ENCODE measurements at regions not wholly inside any gene's neighbourhood (a gene's known extent, or its start where the extent isn't known, plus 50 kb on each side); places are given as distances from the start of the nearest gene placed in this dataset.
A peak's percentile ranks its signal among the peaks of the same experiment; 100 is the strongest.
"Not testable (repeated sequence)": the region's sequence is repeated elsewhere in the genome, so short reads cannot be mapped to it uniquely, and the experiment has no call there.

DNA sequence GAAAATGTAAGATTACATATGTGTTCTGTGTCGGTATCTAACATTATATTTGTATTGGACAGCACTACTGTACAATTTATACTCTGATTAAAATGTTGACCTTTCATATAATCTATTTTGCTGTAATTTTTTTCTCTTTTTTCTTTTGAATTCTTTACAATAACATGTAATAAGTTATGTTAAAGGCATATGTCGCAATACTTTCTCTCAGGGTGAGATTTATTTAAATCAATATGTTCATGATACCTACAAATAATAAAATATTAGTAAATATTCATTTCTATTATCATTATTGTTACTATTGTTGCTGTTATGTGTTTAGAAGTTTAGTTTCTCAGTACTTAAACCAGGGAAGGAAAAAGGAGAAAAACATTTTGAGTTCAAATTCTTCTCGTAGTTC is 807.4 kb downstream of the STIM2 start:
- no peak for DNase-seq

DNA sequence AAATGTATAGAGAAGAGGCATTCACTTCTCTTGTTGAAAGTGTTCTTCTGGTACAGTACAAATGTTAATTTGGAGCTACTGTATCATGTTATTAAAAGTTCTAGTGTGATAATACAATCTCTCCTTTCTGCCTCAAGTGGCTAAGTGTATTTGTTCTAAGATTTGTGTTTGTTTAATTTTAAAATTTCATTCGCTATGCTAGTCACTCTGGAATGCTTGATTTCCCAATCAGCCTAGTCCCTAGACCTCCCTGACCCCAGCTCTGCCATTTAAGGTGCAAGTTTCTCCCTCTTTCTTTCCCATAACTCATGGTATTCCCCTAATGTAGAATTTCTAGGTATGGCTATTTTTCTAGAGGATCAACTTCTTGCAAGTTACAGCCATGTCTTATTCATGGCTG is 817.4 kb downstream of the STIM2 start:
- DNase-seq, result no peak

DNA sequence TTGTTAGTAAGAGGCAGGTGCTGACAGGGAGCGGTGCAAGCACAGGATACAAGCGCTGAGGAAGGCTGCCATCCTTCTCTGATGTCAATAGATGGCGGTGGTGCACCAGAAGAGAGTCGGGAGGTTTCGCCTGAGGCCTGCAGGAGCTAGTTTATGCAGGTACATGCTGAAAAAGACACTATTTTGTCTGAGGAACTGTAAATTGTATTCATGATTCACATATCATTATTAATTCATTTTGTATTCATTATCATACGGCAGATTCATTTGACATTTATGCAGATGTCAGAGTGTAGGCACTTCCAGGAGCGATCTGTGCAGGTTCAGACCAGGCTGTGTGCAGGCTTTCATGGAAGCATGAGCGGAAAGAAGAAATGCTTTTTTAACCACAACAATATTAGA is 824.0 kb downstream of the STIM2 start:
- DNase-seq, result peak in 1 of 2 experiments; percentile 64

DNA sequence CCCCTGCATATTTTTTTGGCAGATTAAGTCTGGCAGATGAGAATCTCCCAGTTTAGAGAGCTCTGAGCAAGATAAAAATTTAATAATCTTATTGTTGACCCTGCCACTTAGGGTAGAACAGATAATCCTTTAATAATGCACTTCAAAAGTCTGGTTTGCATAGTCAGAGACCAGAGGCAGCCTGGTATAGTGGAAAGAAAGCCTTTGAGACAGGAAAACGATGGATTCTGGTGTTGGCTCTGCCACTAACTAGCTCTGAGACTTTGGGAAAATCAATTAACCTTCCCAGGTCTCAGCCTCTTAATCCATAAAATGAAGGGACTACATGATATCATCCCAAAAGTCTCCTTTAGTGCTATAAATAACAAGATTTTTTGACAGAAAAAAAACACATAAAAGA is 824.5 kb downstream of the STIM2 start:
- DNase-seq, result no peak

DNA sequence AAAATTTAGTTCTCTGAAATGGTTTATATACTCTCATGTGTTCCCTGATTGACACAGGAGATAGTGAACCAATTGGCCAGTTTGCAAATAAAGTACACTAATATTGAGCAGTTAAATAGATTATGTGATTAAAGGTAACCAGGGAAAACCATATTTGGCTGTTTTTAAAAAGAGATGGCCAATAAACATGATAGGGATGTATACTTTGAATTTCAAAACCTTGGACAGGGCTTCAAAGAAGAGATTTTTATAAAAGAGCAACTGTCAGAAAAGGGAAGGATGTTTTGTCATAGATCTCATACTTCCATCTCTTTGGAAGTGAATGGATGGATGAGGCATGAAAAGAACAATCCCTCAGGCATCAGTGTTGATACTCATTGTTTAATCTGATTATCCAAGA is 825.3 kb downstream of the STIM2 start:
- no peak for DNase-seq

DNA sequence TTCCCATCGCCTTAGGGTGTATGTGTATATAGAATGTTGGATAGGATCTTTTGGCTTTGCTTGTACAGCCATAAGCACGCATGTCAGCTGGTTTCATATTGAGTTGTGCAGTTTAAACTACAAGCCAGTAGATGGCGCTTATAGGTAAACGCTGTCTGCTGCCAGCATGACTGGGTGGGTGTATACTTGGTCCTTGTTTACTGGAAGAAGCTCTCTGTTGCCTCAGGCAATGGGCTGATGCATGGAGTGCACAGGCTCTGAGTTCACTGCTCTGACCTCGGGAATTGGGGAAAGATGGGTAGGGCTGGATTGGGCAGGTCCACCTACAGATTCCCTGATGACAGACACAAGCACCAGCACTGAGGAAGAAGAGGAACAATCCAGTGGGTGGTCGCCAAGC is 831.5 kb downstream of the STIM2 start:
- peak in 1 of 2 experiments; percentile 32 for DNase-seq

DNA sequence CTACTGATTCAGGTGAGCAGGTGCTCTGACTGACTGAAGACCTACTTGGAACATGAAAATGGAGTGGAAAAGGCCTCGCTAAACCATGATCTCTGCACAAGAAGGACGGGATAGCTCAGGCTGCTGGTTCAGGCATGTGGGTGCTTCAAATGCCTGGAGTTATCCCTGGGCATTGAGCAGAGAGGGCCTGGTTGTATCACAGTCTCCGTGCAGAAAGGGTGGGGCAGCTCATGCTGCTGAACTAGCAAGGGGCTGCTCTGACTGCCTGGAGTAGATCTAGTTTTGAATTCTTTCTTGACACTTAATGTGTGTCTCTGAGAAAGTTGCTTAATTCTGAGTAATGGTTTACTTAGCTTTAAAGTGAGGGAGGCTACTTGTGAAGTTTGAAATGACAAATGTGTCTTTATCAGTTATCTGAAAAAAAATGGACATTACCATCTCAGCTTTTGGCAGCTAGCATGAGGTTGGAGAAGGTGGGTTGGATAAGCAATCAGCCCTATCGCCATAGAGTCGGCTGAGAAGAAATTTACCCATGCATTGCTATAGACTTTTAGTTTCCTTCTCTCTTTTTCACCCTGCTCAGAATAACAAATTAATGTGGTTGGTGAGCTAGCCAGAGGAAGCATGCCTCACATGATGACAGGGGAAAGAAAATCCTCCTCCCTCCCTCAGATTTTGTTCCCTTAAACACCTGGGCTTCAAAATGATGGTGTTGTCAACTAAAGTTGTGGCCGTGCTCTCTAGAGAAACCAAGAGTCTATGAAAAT is 832.4 kb downstream of the STIM2 start:
- no peak for DNase-seq

DNA sequence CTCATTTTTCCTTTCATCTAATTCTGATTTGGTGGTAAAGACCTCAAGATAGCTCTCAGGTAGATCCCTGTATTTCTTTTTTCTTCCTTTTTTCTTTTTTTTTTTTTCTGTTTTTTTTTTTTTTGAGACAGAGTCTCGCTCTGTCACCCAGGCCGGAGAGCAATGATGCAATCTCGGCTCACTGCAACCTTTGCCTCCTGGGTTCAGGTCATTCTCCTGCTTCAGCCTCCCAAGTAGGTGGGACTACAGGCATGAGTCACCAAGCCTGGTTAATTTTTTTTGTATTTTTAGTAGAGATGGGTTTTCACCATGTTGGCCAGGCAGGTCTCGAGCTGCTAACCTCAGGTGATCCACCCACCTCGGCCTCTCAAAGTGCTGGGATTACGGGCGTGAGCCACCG is 835.6 kb downstream of the STIM2 start:
- not testable (repeated sequence) for DNase-seq

DNA sequence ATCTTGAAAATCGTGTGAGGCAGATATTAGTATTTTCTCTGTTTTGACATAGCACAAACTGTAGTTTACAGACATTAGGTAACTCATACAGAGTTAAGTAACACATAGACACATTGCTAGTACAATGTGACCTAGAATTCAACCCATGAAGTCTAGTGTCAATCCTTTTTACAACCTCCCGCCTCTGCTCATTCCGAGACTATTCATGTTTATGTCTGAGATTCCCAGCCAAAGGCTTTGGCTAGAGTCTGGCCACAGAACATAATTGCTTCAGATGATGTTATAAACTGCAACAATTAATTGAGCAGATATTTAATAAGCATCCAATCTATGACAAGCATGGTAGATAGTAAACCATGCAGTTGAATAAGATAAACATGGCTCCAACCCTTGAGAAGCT is 841.0 kb downstream of the STIM2 start:
- no peak for DNase-seq

DNA sequence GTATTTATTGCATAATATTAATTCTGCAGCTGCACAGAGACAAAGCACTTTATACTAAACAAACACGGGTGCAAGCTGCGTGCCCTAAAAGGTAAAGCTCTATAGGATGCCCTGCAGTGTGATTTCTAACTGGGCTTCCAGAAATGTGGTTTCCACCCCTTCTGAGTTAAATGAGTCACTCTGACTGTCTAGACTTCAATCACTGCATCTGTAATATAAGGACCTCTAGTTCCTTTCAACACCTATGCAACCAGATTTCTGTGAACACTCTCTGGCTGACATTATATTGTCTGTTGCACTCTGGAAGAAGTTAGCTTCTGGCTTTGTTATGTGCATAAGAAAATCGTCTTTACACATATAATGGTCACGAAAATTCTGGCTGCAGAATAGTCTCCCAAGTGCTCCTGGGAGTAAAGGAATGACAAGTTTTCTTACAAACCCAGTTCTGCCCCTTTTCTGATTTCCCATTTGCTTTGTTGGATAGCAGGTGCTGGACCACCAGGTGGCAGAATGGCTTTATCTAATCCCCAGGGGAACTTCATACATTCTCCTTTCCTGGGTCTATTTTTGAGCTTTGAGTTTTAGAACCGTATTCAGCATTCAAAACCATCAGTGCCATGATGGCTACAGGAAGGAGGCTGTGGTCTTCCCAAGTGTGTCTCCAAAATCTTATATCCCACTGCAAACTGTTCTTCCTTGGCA is 842.2 kb downstream of the STIM2 start:
- DNase-seq, result no peak

DNA sequence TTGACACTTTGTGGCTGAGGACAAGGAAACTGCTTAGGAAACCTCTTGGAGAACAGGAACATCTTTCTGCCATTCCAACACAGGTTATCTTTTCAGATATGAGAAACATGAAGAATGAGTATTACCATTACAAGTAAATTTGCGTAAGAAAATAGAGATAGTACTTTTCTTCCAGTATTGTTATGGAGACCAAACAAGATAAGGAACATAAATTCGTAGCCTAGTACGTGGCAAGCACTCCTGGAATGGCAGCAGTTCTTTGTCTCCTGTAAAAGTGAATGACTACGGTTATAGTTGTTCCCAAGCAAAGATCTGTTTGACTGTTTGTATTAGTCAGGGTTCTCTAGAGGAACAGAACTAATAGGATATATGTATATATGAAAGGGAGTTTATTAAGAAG is 843.1 kb downstream of the STIM2 start:
- no peak for DNase-seq

DNA sequence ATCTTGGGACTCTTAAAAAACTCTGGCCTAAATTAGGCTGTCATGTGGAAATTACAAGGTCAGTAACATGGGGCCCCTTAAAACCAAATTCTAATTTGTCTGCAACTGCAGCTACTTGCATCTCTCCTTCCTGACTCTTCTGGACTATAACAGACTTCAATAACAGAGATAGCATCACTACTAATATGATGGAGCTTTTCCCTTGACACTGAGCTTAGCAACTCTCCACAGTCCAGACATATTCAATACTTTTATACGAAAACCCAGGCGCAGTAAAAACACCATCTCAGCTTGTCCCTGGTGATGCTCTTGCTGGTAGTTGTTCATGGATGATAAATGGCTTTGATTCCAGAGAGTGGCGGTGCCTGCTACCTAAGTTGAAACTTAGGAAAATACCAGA is 850.4 kb downstream of the STIM2 start:
- no peak for DNase-seq

DNA sequence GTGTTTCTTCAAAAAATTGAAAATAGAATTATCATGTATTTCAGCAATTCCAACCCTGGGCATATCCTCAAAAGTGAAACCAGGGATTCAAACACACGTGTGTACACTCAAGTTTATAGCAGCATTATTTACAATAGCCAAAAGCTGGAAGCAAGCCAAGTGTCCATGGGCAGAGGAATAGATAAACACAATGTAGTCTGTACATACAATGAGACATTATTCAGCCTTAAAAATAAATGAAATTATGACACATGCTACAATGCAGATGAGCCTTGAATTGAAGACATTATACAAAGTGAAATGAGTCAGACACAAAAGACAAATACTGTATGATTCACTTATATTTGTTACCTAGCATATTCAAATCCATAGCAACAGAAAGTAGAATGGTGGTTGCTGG is 853.4 kb downstream of the STIM2 start:
- DNase-seq, result no peak

DNA sequence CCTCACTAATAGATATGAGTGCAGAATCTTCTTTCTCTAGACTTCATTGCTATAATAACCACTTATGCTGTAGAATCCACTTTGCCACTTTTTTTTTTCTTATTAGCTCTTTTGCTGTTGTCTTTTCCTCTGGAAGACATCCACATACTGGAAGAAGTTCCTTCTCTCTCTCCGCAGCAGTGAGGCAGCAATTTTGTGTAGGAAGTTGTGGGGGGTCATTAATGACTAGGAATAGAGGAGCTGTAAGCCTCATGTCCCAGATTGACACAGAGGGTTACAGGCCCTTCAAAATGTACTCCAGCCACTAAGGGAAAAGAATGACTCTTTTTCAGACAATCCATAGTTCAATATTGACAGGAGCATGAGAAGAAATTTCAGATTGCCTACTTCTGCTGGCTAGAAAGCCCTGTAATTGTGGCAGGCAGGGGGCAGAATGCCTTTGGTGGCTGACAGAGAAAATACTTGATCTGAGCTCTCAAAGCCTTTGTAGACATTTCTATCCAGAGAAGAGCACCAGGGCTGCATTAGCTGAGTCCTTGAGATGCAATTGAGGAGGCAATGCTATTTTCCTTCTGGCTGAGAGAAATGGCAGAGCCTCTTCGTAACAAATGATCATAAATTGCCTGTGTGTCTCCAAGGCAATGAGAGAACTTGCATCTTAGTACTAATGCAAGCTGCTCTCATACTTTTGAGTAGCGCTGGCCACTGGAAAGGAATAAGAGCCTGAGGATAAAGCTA is 856.2 kb downstream of the STIM2 start:
- no peak for DNase-seq

DNA sequence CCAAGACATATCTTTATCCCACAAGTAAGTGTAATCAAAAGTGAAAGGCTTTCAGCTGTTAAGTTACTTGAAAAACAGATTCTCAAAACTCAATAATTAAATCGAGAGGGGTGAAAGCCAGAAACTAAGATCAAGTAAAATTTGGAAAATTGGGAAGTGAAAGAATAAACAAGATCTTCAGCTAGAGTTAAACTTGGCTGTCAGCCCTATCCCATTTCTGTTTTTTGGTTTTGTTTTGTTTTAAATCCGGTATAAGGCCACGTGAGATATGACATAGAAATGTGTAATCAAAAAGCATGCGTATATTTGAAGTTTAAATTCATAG is 856.8 kb downstream of the STIM2 start:
- no peak for DNase-seq

DNA sequence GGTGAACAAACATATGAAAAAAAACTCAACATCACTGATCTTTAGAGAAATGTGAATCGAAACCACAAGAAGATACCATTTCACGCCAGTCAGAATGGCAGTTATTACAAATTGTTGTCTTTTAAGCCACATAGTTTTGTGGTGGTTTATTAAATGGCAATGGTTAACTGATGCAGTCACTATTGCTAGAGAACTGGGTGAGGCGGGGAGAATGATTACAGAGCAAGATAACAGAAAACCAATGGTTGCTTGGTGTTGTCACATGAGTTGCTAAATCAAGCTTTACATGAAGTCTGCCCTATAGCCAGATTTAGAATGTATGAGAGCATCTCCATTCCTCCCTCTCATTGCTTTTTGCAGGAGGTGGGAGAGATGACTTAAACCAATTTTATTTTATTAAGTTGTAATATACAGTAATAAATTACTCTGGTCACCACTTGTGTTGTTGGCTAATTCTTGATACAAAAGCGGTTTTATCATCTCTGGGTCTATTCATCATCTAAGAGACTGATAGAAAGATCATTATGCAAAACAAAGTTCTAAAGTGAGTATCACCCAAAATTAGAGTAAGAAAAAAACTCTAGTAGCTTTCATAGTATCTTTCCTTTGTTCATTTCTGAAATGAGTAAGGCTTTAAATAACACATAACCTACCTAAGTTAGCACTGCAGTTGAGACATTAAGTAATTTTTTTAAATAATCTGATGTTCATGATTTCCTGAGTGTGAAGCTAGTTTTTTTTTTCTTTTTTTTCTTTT is 859.5 kb downstream of the STIM2 start:
- no peak for DNase-seq

DNA sequence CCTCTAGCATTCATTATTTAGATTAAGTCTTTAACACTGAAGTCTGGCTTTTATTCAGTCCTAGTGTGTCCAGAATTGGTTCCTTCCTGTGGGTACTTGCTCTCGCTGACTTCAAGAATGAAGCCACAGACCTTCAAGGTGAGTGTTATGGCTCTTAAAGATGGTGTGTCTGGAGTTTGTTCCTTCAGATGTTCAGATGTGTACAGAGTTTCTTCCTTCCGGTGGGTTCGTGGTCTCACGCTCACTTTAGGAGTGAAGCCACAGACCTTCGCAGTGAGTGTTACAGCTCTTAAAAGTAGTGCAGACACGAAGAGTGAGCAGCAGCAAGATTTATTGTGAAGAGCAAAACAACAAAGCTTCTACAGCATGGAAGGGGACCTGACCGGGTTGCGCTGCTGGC is 860.6 kb downstream of the STIM2 start:
- no peak for DNase-seq

DNA sequence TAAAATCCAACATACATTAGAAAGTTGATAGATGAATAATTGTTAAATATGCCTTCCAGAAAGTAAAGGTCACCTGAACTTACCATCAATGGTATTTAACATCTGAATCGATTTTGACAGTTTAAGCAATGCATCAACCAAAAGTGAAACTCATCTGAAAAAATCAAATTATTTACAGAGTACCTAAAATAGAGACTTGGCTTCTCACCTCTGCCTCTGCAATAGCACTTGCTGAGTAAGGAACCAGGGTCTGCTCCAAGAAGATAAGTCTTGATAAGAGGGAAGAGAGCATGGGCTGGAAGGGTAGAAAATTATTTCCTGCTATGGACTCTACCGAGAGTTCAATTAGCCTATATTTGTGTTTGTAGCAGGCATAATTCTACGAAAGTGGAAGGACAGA is 868.3 kb downstream of the STIM2 start:
- DNase-seq, result no peak

DNA sequence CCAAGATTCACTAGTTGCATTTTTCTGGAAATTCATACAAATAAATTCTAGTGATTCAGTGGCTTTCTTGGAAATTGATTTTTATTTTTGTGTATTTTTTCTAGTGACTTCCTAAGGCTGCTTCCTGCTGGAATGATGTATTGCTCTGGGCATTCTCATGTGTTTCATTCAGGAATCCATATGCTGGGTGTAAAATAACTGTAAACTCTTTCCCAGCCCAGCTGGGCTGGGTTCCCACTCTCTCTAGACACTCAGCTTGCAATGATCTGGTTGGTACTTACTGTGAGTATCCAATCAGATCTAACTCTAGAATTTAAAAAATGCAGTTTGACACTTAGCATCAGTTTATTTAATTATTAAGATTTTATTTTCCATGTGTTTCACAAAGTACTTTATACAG is 882.2 kb downstream of the STIM2 start:
- no peak for DNase-seq

DNA sequence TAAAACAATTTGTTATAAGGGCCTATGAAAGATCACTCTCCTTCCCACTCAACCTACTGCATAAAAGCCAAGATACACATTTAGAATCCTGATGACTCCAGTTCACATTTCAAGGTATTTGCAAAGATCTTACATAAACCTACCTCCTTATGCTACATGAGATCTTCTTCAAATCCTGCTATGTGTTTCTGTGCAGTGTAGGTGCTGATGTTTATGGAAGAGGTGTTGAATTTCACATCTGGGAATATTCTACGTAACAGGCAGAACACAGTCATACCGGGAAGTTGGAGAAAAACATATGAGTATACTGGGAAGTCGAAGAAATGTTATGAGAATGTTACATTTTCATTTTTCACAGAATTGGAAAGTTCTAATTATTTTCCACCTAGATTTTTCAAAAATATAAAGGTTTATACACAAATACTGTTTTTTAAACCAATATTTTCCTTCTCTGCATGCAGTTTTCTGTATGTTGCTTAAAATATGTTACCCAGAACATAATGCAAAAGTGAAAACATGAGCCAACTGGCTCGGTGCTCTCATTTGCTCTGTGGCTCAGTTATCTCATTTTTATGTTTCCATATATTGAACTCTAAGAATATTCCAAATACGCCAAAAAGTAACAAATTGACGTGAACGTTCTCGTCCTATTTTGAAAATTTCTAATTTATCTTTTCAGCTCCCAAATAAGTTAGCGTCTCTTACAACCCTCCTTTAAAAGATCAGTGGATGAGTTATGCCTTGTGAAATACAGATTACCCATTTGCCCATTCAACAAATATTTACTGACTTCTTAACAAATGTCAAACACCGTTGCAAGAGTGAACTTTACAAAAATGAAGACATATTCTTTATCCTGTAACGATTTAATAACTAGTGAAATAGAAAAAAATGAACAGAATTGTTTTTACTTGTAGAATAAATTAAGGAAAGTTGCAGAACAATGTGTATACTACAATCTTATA is 899.3 kb downstream of the STIM2 start:
- DNase-seq, result no peak

DNA sequence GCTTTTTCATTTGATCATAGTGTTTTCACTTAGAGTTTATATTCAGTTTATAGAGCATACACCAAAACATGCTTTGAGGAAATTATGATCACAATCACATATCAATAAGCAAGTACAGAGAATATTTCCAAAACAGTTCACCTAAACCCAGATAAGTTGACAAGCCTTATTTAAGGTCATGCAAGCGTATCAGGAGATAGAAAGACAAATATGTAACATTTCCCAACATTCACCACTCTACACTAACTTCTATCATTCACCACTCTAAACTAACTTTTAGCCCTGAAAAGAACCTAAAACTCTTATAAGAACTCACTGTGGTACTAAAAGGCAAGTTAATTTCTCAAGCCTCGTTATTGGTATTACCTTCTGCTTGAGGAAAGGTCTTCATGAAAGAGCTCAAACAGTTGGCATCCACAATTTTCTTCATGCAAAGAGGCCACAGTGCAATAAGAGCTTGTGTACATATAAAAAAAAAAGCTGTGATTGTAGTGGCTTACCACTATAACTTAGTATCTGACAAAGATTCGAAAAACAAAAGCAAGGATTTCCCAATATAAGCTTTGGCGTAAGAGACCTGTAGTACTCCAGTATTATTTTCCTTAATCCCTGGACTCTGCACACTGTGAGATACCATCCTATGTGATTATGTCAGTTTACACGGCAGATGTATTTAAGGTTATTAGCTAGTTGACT is 903.3 kb downstream of the STIM2 start:
- no peak for DNase-seq

DNA sequence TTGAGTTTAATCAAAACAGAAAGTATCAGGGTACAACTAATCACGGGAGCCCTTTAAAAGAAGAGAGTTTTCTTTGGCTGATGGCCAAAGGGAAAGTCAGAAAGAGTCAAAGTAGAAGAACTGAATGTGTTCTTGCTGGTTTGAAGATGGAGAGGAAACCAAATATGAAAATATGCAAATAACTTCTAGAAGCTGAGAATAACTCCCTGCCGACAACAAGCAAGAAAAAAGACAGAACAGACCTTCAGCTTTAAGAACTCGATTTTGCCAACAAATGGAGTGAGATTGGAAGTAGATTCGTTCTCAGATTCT is 903.8 kb downstream of the STIM2 start:
- DNase-seq, result no peak
